ENCODE measurements at regions not wholly inside any gene's neighbourhood (a gene's known extent, or its start where the extent isn't known, plus 50 kb on each side); places are given as distances from the start of the nearest gene placed in this dataset.

DNA sequence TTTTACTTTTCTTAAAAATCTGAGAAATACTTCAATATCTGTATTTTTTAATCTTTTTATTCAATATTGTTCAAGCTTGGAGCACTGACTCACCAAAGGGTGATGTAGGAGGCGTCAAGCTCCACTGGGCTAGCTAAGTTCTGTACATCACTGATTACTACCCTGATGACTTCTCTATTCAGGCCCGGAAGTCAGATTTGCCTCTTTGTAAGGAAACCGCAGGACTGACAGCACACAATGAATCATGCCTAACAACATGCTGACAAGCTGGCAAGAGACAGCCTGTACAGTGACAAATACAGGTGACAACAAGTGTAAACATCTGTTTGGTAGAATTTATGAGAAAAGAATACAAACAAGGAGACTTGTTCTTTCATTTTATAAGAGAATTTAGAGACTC is 627.9 kb upstream of the RORB start:
- FAIRE-seq (no peak), DNase-seq (no peak), ATAC-seq (peak in 1 of 4 donors; percentile 46)
- Histone ChIP-seq H3K27me3 (no peaks in the 10 kb centered on the region), H3K9me3 (no peaks in the 10 kb centered on the region), H3K4me1 (no peaks in the 10 kb centered on the region), H3K36me3 (no peaks in the 10 kb centered on the region), H3K4me3 (no peak overlapping the region), H3K27ac (no peak overlapping the region)
- WGBS, 2 donors = 34 to 37% methylated on average over 3 of the region's 3 CpGs
- TF ChIP-seq, protein P1, sequence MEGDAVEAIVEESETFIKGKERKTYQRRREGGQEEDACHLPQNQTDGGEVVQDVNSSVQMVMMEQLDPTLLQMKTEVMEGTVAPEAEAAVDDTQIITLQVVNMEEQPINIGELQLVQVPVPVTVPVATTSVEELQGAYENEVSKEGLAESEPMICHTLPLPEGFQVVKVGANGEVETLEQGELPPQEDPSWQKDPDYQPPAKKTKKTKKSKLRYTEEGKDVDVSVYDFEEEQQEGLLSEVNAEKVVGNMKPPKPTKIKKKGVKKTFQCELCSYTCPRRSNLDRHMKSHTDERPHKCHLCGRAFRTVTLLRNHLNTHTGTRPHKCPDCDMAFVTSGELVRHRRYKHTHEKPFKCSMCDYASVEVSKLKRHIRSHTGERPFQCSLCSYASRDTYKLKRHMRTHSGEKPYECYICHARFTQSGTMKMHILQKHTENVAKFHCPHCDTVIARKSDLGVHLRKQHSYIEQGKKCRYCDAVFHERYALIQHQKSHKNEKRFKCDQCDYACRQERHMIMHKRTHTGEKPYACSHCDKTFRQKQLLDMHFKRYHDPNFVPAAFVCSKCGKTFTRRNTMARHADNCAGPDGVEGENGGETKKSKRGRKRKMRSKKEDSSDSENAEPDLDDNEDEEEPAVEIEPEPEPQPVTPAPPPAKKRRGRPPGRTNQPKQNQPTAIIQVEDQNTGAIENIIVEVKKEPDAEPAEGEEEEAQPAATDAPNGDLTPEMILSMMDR (IDR thresholded peaks at IDR 0.05) = no peak
- intact Hi-C loops (cut with DNase I) = no loop called here

DNA sequence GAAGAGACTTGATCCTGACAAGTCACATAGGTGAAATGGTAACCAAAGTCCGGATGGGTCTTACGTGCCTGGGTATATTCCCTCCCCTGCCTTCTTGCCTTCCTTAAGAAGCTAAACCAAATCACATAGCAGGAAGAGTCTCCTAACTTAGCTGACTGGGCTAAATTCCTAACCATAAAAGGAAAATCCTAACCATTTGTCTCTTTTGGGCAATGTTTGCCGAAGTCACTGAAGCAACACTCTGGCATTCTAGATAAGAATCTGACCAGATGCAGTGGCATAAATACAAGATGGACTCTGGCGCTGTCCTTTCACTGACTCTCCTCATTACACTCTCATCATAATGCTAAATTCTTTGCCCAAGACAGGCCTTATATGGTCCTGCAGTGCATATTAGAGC is 625.5 kb upstream of the RORB start:
- Histone ChIP-seq H3K4me3 (no peak overlapping the region), H3K36me3 (no peaks in the 10 kb centered on the region), H3K27me3 (no peaks in the 10 kb centered on the region), H3K9me3 (no peaks in the 10 kb centered on the region), H3K4me1 (no peaks in the 10 kb centered on the region), H3K27ac (no peak overlapping the region)
- ATAC-seq = no peak
- FAIRE-seq = no peak
- DNase-seq = no peak
- WGBS, 2 donors = 40 to 53% methylated on average over 4 of the region's 4 CpGs
- intact Hi-C loops (cut with DNase I) = no loop called here
- TF ChIP-seq, protein P1 (IDR thresholded peaks at IDR 0.05) = no peak

DNA sequence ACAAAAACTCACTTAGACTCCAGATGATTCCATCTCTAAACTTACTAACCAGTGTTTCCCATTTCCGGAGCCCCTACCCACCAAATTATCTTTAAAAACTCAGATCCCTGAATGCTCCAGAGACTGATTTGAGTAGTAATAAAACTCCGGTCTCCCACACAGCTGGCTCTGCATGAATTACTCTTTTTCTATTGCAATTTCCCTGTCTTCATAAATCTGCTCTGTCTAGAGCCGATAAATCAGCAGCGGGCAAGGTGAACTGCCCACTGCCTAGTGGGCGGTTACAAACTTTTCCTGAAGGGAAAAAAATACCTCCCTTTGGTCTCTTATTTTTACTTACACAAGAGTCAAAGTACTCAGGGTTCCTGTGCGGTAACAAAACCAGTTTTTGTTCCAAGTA is 624.4 kb upstream of the RORB start:
- DNase-seq = no peak
- 66 to 76% methylated on average over 6 of the region's 6 CpGs for WGBS, 2 donors
- no peaks in the 10 kb centered on the region for H3K36me3 ChIP-seq
- no peak overlapping the region for H3K27ac ChIP-seq
- H3K4me3 ChIP-seq = no peak overlapping the region
- intact Hi-C loops (cut with DNase I) = no loop called here
- no peaks in the 10 kb centered on the region for H3K27me3 ChIP-seq
- TF ChIP-seq, protein P1 (IDR thresholded peaks at IDR 0.05) = no peak
- H3K4me1 ChIP-seq = no peaks in the 10 kb centered on the region
- no peak for FAIRE-seq
- no peaks in the 10 kb centered on the region for H3K9me3 ChIP-seq
- no peak for ATAC-seq

DNA sequence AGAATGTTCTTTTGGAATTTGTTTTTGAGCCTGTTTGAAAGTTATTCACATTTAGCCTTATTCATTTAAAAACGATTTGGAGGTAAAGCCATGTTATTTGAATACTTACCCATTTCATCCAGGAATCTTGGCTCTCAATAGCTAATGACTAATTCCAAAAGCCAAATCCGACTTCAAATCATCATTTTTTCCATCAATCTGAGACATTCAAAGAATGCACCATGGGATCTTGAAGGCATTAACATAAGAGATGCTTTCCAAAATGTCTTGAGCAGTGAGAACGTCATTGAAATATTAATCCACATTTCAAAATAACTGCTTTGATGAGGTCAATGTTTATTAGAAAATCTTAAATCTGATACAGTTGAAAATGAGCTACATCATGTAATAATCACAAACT is 617.0 kb upstream of the RORB start:
- TF ChIP-seq, protein P1 (IDR thresholded peaks at IDR 0.05) = no peak
- DNase-seq (no peak), ATAC-seq (no peak), FAIRE-seq (no peak)
- Histone ChIP-seq H3K36me3 (no peaks in the 10 kb centered on the region), H3K27ac (no peak overlapping the region), H3K4me3 (no peak overlapping the region), H3K27me3 (no peaks in the 10 kb centered on the region), H3K9me3 (no peaks in the 10 kb centered on the region), H3K4me1 (no peaks in the 10 kb centered on the region)
- intact Hi-C loops (cut with DNase I) = no loop called here
- WGBS, 2 donors = 36 to 42% methylated on average over 3 of the region's 3 CpGs

DNA sequence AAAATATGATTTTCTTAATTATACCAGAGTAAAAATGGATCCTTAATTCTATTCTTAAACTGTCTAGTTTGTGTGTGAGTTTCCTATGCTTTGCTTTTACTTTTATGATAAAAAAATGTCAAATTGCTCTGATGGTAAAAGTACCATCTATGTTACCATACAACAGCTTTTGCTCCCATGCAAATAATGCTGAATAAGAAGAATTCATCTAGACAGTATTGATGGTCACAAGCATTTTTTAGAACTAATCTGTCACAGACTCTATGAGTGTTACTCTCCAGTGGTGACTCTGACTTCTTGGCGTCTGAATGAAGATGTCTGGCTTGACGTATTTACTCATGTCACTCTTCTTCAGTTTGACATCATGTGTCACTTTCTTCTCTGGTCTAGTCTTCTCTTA is 608.1 kb upstream of the RORB start:
- peaks cover 0 to 6% (median 0%) of the 10 kb centered on the region in 4 donors for H3K27me3 ChIP-seq
- FAIRE-seq = no peak

More for the DNA sequence above, 608.1 kb upstream of the RORB start:
- ATAC-seq (no peak), DNase-seq (no peak)
- Histone ChIP-seq H3K27ac (no peak overlapping the region), H3K9me3 (no peaks in the 10 kb centered on the region), H3K36me3 (no peaks in the 10 kb centered on the region), H3K4me1 (no peaks in the 10 kb centered on the region), H3K4me3 (no peak overlapping the region)
- TF ChIP-seq, protein P1 (IDR thresholded peaks at IDR 0.05) = no peak
- intact Hi-C loops (cut with DNase I) = no loop called here
- 42 to 51% methylated on average over 2 of the region's 2 CpGs for WGBS, 2 donors
